ENCODE measurements at regions not wholly inside any gene's neighbourhood (a gene's known extent, or its start where the extent isn't known, plus 50 kb on each side); places are given as distances from the start of the nearest gene placed in this dataset.
"Not testable (repeated sequence)": the region's sequence is repeated elsewhere in the genome, so short reads cannot be mapped to it uniquely, and the experiment has no call there.

DNA sequence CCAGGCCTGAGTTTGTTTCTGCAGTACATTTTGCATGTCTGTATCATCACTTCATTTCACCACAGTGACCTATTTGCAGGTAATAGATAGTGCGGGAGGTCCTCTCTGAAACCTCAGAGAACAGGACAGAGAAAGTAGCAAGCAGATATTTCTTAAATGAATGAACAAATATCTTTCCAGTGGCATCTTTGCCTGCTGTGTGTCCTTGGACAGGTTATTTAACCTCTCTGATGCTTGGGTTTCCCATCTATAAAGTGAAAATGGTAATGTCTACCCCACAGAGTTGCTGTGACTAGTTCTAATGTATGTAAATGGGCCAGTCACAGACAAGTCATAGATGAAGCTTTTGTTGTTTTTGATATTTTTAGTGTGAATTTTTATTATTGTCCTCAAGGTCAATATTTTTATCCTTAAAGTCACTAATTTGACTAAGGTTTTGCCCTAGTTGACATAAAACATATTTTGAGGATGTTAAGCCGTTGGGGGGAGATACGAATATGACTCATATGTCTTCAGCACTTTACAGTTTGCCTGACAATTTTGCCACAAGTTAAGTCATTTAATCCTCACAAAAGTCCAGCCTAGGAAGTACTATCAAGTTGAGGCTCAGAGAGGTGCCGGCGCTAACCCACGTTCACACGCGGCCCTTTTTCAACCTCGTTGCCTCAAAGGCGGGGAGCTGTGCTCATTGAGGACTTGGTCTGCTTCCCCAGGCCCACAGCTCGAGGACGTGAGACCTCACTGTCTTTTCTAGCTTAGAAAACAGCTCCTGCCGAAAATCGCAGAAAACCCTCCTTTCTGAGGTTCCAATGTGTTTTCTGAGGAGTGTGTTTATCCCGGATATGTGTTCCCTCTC lies 126.7 kb upstream of the STX18 start:
- intact Hi-C loops (cut with micrococcal nuclease): no loop called here

GRCh38 chr4:4667622-4668081 lies 125.8 kb upstream of the STX18 start:
- intact Hi-C loops (cut with micrococcal nuclease): no loop called here

- intact Hi-C loops (cut with micrococcal nuclease): no loop called here
These were observed 125.1 kb upstream of the STX18 start for GRCh38 chr4:4666693-4667621.

GRCh38 chr4:4666187-4666586 lies 124.3 kb upstream of the STX18 start:
- intact Hi-C loops (cut with micrococcal nuclease): no loop called here

DNA sequence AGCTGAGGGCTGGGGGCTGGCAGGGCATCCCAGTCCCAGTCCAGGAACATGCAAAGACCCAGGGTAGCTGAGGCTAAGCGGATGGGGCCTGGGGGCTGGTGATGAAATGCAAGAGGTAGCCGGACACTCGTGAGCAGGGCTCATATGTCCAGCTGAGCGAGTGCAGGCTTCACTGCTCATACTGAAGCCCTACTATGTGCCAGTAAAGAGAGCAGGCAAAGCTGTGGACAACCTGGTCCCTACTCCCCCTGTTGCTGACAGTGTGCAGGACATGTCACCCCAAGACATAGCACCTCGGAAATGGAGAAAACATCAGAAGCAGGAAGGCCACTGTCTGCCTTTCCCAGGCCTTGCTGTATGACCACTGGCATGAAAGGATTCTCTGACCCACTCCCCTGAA lies 122.4 kb upstream of the STX18 start:
- intact Hi-C loops (cut with micrococcal nuclease): no loop called here

DNA sequence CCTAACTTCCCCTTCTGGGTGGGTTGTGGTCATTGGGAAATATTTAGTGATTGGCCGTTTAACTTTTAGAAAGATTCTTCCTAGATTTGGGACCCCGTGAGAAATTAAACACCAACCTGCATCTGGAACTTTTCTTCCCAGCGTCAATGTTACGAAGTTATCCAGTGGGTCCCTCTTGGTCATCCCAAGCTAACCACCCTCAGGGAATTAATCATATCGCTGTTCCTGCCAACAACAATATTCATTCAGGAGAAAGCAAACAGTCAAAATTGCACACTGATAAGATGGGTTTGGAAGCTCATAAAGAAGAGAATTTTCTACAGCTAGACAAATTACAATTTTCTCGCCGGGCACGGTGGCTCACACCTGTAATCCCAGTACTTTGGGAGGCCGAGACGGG lies 121.2 kb upstream of the STX18 start:
- intact Hi-C loops (cut with micrococcal nuclease): no loop called here

DNA sequence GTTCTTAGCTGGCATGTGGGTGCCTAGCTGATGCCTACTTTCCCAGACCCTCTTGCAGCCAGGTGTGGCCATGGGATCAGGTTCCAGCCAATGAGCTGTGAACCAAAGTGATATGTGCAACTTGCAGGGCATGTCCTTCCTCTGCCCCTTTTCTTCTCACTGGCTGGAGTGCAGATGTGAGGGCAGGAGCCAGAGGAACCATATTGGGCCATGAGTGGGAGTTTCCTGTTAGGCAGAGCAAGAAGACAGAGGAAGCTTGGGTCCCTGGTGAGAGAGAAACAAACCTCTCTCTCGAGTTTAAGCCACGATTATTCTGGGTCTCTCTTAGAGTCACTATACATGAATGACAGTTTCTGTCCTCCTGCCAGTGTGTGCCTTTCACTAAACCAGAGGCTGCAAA lies 120.4 kb upstream of the STX18 start:
- intact Hi-C loops (cut with micrococcal nuclease): no loop called here

- intact Hi-C loops (cut with micrococcal nuclease): no loop called here
These were observed 118.2 kb upstream of the STX18 start for GRCh38 chr4:4659871-4660651.

DNA sequence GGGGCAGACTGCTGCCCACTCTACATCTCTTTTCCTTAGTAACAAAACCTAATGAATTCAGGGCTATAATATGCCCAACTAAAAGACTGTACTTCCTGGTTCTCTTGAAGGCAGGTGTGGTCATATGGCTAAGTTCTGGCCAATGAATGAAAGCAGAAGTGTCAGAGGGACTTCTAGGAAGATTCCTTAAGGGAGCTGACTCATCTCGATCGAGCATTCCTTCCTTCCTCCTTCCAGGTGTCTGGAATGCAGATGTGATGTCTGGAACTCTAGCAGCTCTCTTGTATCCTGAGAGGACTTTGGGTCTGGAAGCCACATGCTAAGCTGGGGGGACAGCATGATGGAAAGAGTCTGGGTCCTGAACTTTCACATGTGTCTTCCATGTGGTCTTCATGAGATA lies 116.2 kb upstream of the STX18 start:
- intact Hi-C loops (cut with micrococcal nuclease): no loop called here

- intact Hi-C loops (cut with micrococcal nuclease): no loop called here
These were observed 115.1 kb upstream of the STX18 start for GRCh38 chr4:4656977-4657376.

- intact Hi-C loops (cut with micrococcal nuclease): no loop called here
These were observed 114.1 kb upstream of the STX18 start for GRCh38 chr4:4655901-4656300.

GRCh38 chr4:4655011-4655410 lies 113.2 kb upstream of the STX18 start:
- intact Hi-C loops (cut with micrococcal nuclease): no loop called here

- intact Hi-C loops (cut with micrococcal nuclease): no loop called here
These were observed 110.2 kb upstream of the STX18 start for GRCh38 chr4:4651811-4652755.

DNA sequence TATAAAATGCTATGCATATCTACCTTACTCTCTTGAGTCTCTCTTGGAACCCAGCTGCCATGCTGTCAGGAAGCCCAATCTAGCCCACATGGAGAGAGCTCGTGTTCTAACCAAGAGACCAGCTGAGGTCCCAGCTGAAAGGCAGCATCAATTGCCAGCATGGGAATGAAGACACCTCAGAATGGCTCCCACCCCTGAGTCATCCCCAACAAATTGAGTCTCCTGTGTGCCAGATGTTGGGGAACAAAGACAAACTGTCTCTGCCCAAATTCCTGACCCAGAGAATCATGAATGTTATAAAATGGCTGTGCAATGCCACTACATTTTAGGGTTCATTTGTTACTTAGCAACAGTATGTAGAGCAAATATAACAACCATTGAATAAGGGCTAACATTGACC lies 105.2 kb upstream of the STX18 start:
- intact Hi-C loops (cut with micrococcal nuclease): no loop called here

- intact Hi-C loops (cut with micrococcal nuclease): no loop called here
These were observed 103.9 kb upstream of the STX18 start for GRCh38 chr4:4645743-4646142.

- intact Hi-C loops (cut with micrococcal nuclease): not testable (repeated sequence)
These were observed 102.4 kb upstream of the STX18 start for GRCh38 chr4:4644277-4644676.

GRCh38 chr4:4643743-4644142 lies 101.9 kb upstream of the STX18 start:
- intact Hi-C loops (cut with micrococcal nuclease): not testable (repeated sequence)

GRCh38 chr4:4643306-4643705 lies 101.5 kb upstream of the STX18 start:
- intact Hi-C loops (cut with micrococcal nuclease): no loop called here

- intact Hi-C loops (cut with micrococcal nuclease): no loop called here
These were observed 100.7 kb upstream of the STX18 start for GRCh38 chr4:4642496-4643000.
